HT-29 (cell line): ENCODE measurements at regions not wholly inside any gene's neighbourhood (a gene's known extent, or its start where the extent isn't known, plus 50 kb on each side); places are given as distances from the start of the nearest gene placed in this dataset.
"Not testable (repeated sequence)": the region's sequence is repeated elsewhere in the genome, so short reads cannot be mapped to it uniquely, and the experiment has no call there.

Source experiments
- DNase-seq: peaks from one replicate; pipeline ENCODE4 v3.0.0-alpha.2; 2015; ENCODE audit warnings: low spot score

GRCh38 chr19:34620134-34620533 lies 56.8 kb downstream of the SCGB2B2 start:
- DNase-seq = not testable (repeated sequence)

- no peak for DNase-seq
Measured at GRCh38 chr19:34618410-34618809, 58.5 kb downstream of the SCGB2B2 start.

GRCh38 chr19:34617996-34618395 lies 59.0 kb downstream of the SCGB2B2 start:
- DNase-seq = not testable (repeated sequence)

- no peak for DNase-seq
Measured at GRCh38 chr19:34603003-34603402, 74.0 kb downstream of the SCGB2B2 start.

- no peak for DNase-seq
Measured at GRCh38 chr19:34601071-34601470, 75.9 kb downstream of the SCGB2B2 start.

- DNase-seq = no peak
Measured at GRCh38 chr19:34600366-34600765, 76.6 kb downstream of the SCGB2B2 start.

- no peak for DNase-seq
Measured at GRCh38 chr19:34598217-34599155, 78.5 kb downstream of the SCGB2B2 start.

GRCh38 chr19:34597596-34597995 lies 79.4 kb downstream of the SCGB2B2 start:
- no peak for DNase-seq

GRCh38 chr19:34596989-34597388 lies 80.0 kb downstream of the SCGB2B2 start:
- no peak for DNase-seq

GRCh38 chr19:34596115-34596514 lies 80.8 kb downstream of the SCGB2B2 start:
- no peak for DNase-seq

- DNase-seq = no peak
Measured at GRCh38 chr19:34595683-34596082, 81.3 kb downstream of the SCGB2B2 start.

- no peak for DNase-seq
Measured at GRCh38 chr19:34590228-34590627, 86.7 kb downstream of the SCGB2B2 start.

GRCh38 chr19:34589730-34590129 lies 87.2 kb downstream of the SCGB2B2 start:
- no peak for DNase-seq

GRCh38 chr19:34588846-34589245 lies 88.1 kb downstream of the SCGB2B2 start:
- no peak for DNase-seq

GRCh38 chr19:34588249-34588648 lies 88.7 kb downstream of the SCGB2B2 start:
- DNase-seq = peak; percentile 68

- no peak for DNase-seq
Measured at GRCh38 chr19:34580408-34580807, 96.6 kb downstream of the SCGB2B2 start.

- DNase-seq = no peak
Measured at GRCh38 chr19:34580055-34580336, 97.0 kb downstream of the SCGB2B2 start.

- no peak for DNase-seq
Measured at GRCh38 chr19:34579281-34580054, 97.5 kb downstream of the SCGB2B2 start.

- DNase-seq = no peak
Measured at GRCh38 chr19:34578751-34579150, 97.2 kb downstream of the WTIP start.

- no peak for DNase-seq
Measured at GRCh38 chr19:34578173-34578572, 96.6 kb downstream of the WTIP start.

GRCh38 chr19:34577531-34578101 lies 96.1 kb downstream of the WTIP start:
- DNase-seq = no peak

GRCh38 chr19:34577056-34577455 lies 95.5 kb downstream of the WTIP start:
- no peak for DNase-seq

- DNase-seq = no peak
Measured at GRCh38 chr19:34576292-34576691, 94.7 kb downstream of the WTIP start.
